Naive thymus-derived CD4-positive, alpha-beta T cell (primary cell): ENCODE measurements at regions not wholly inside any gene's neighbourhood (a gene's known extent, or its start where the extent isn't known, plus 50 kb on each side); places are given as distances from the start of the nearest gene placed in this dataset.

Source experiments
- ATAC-seq: fragments of 150-1000 bp; cut with Tn5 transposase; 2 replicates; pipeline ENCODE4 v1.10.0; 2021; ENCODE audit warnings: mild to moderate bottlenecking, moderate library complexity
- CTCF ChIA-PET: fragments of 350-600 bp; sonication (Branson Sonifier 250); formaldehyde crosslinking; loops from one replicate; lab custom pipeline; 2021; ENCODE audit warnings: antibody characterized with exemption; lab: Charles Lee
- POLR2A ChIA-PET: fragments of 350-600 bp; sonication (Branson Sonifier 250); formaldehyde crosslinking; loops from one replicate; lab custom pipeline; 2021; ENCODE audit warnings: antibody characterized with exemption, inconsistent platforms; lab: Charles Lee
- DNase-seq, 9 donors: peaks; one replicate each; pipeline versions ENCODE4 v3.0.0 to v3.0.0-alpha.2; 2020 to 2022; ENCODE audit warnings: mixed read lengths in 1 of 9
- H3K27ac ChIP-seq: one replicate; pipeline ENCODE4 v1.7.0; 2013; ENCODE audit warnings: mild to moderate bottlenecking, low read depth, low read length, moderate library complexity
- H3K27me3 ChIP-seq, 2 donors: one replicate each; pipeline ENCODE4 v1.7.0; 2013; ENCODE audit warnings: low read length in 2 of 2, mild to moderate bottlenecking in 2 of 2, moderate library complexity in 2 of 2; ENCODE audit not compliant: control insufficient read depth in 2 of 2, insufficient read depth in 2 of 2
- H3K36me3 ChIP-seq, 3 experiments: 1 replicate in 2 of 3; 2 replicates in 1 of 3; pipeline ENCODE4 v1.7.0; 2013; ENCODE audit warnings: low read length in 3 of 3, mild to moderate bottlenecking in 3 of 3, moderate library complexity in 1 of 3; ENCODE audit not compliant: insufficient read depth in 3 of 3, control insufficient read depth in 2 of 3
- H3K4me1 ChIP-seq, 2 donors: one replicate each; pipeline ENCODE4 v1.7.0; 2013; ENCODE audit warnings: low read length in 2 of 2, mild to moderate bottlenecking in 2 of 2, moderate library complexity in 1 of 2; ENCODE audit not compliant: control insufficient read depth in 2 of 2, insufficient read depth in 2 of 2
- H3K4me3 ChIP-seq: 2 replicates; pipeline ENCODE4 v1.7.0; 2013; ENCODE audit warnings: mild to moderate bottlenecking, low read length
- H3K9me3 ChIP-seq, 3 experiments: 1 replicate in 2 of 3; 2 replicates in 1 of 3; pipeline ENCODE4 v1.7.0; 2013; ENCODE audit warnings: low read length in 3 of 3; ENCODE audit not compliant: control insufficient read depth in 2 of 3
- H3K27ac Mint-ChIP-seq, 9 donors: one replicate each; pipeline ENCODE4 v1.8.0; 2020 to 2022; ENCODE audit warnings: mixed read lengths in 9 of 9, mild to moderate bottlenecking in 8 of 9, moderate library complexity in 5 of 9, inconsistent platforms in 2 of 9
- H3K27me3 Mint-ChIP-seq, 5 donors: one replicate each; pipeline ENCODE4 v1.8.0; 2021 to 2022; ENCODE audit warnings: mixed read lengths in 5 of 5, mild to moderate bottlenecking in 1 of 5
- H3K36me3 Mint-ChIP-seq, 5 donors: one replicate each; pipeline ENCODE4 v1.8.0; 2020 to 2022; ENCODE audit warnings: mixed read lengths in 5 of 5, mild to moderate bottlenecking in 3 of 5, inconsistent platforms in 1 of 5
- H3K4me1 Mint-ChIP-seq, 7 donors: one replicate each; pipeline ENCODE4 v1.8.0; 2020 to 2022; ENCODE audit warnings: mixed read lengths in 7 of 7, mild to moderate bottlenecking in 3 of 7, inconsistent platforms in 1 of 7
- H3K4me3 Mint-ChIP-seq, 10 donors: one replicate each; pipeline ENCODE4 v1.8.0; 2020 to 2022; ENCODE audit warnings: mild to moderate bottlenecking in 10 of 10, mixed read lengths in 10 of 10, moderate library complexity in 6 of 10, inconsistent platforms in 2 of 10
- H3K9me3 Mint-ChIP-seq, 11 donors: one replicate each; pipeline ENCODE4 v1.8.0; 2020 to 2022; ENCODE audit warnings: mixed read lengths in 11 of 11, mild to moderate bottlenecking in 4 of 11, inconsistent platforms in 1 of 11, moderate library complexity in 1 of 11
- intact Hi-C, 2 donors: fragments of 100-400 bp; cut with micrococcal nuclease; formaldehyde crosslinking; loops; one replicate each; pipeline ENCODE4 v1.15.1; 2023

DNA sequence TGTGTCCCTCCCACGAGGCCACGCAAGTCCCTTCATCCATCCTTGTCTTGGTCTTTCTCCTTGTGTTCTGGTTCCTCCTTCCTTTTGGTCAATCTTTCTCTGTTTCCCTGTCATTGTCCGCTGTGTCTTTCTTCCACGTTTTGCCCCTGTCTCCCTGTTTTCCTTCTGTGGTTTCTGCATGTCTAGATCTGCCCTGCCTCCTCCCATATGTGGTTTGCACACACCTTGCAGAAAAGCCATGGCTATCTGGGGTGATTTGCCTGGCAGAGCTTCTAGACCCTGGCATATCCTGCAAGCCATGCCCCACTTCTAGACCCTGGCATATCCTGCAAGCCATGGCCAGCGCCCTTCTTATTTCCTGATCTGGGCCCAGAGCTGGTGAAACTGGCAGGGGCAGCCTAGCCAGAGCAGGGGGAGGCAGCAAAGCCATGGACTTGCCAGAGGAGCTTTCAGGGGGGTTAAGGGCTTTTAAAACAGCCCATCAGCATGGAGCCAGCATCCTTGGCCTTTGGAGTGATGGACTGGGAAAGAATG is 131.6 kb upstream of the NECTIN1 start:
- H3K4me3 Mint-ChIP-seq: no peak overlapping the region
- no peaks in the 10 kb centered on the region for H3K4me1 ChIP-seq
- intact Hi-C loops: no loop called here
- H3K36me3 Mint-ChIP-seq: no peaks in the 10 kb centered on the region
- peaks cover 14 to 34% (median 27%) of the 10 kb centered on the region in 5 donors for H3K27me3 Mint-ChIP-seq
- no peak for ATAC-seq
- ChIA-PET POLR2A (no interaction called here), CTCF (no interaction called here)
- no peak overlapping the region for H3K27ac Mint-ChIP-seq
- no peaks in the 10 kb centered on the region for H3K27me3 ChIP-seq
- no peaks in the 10 kb centered on the region for H3K36me3 ChIP-seq
- no peaks in the 10 kb centered on the region for H3K9me3 ChIP-seq
- peaks cover 0 to 1% (median 0%) of the 10 kb centered on the region in 11 donors for H3K9me3 Mint-ChIP-seq
- H3K27ac ChIP-seq: no peak overlapping the region
- DNase-seq: no peak
- no peak overlapping the region for H3K4me3 ChIP-seq
- no peaks in the 10 kb centered on the region for H3K4me1 Mint-ChIP-seq

- POLR2A ChIA-PET: no interaction called here
- Histone ChIP-seq H3K27ac (no peak overlapping the region), H3K4me3 (no peak overlapping the region), H3K9me3 (no peaks in the 10 kb centered on the region), H3K27me3 (no peaks in the 10 kb centered on the region), H3K4me1 (no peaks in the 10 kb centered on the region), H3K36me3 (no peaks in the 10 kb centered on the region)
- DNase-seq: no peak
- Mint-ChIP-seq H3K36me3 (no peaks in the 10 kb centered on the region), H3K4me1 (no peaks in the 10 kb centered on the region), H3K4me3 (no peak overlapping the region), H3K27me3 (peaks cover 14 to 34% (median 27%) of the 10 kb centered on the region in 5 donors), H3K27ac (no peak overlapping the region), H3K9me3 (peaks cover 0 to 1% (median 0%) of the 10 kb centered on the region in 11 donors)
- CTCF ChIA-PET: no interaction called here
- ATAC-seq: no peak
- intact Hi-C loops: no loop called here
These were observed 130.7 kb upstream of the NECTIN1 start for GRCh38 chr11:119859684-119860083.

GRCh38 chr11:119858288-119858687 is 129.3 kb upstream of the NECTIN1 start:
- Histone ChIP-seq H3K27ac (no peak overlapping the region), H3K4me3 (no peak overlapping the region), H3K27me3 (no peaks in the 10 kb centered on the region), H3K4me1 (no peaks in the 10 kb centered on the region), H3K9me3 (no peaks in the 10 kb centered on the region), H3K36me3 (no peaks in the 10 kb centered on the region)
- H3K27ac Mint-ChIP-seq: no peak overlapping the region
- no peaks in the 10 kb centered on the region for H3K36me3 Mint-ChIP-seq
- DNase-seq (no peak), ATAC-seq (no peak)
- intact Hi-C loops: no loop called here
- ChIA-PET POLR2A (no interaction called here), CTCF (no interaction called here)
- no peak overlapping the region for H3K4me3 Mint-ChIP-seq
- H3K4me1 Mint-ChIP-seq: no peaks in the 10 kb centered on the region
- peaks cover 0 to 1% (median 0%) of the 10 kb centered on the region in 11 donors for H3K9me3 Mint-ChIP-seq
- H3K27me3 Mint-ChIP-seq: peaks cover 14 to 32% (median 31%) of the 10 kb centered on the region in 5 donors

DNA sequence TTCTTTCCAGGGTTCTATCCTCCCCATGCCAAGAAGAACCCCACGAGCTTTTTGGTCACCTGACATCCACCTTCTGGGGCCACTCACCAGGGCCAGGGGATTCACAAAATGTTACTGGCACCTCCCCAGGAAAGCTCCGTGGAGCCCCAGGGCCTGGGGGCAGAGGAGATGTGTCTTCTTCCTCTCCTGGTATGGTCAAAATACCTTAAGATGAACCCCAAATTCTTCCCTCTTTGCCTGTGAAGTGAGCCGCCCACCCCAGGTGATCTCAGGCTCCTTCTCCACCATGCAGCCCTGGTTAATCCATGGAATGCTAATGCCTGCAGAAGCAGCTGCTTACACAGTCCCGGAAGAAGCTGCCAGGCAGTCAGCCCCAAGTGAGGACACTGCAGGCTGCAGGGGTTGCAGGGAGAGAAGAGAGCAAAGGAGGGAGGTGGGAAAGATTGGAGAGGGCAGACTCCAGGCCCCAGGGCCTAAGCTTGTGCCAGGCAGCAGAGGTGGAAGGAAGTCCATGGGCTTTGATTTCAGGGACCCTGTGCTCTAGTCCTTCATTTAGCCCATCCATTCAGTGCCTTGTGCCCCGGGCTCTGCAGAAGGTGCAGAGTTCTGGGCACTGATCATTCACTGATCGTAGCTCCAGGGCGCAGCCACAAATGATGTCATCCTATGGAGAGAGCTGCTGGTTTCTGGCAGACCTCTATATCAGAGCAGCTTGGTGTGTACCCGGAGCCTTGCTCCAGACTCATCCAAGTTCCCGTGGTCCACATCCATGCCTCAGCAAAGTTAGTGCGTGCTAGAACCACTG is 127.9 kb upstream of the NECTIN1 start:
- no peaks in the 10 kb centered on the region for H3K4me1 Mint-ChIP-seq
- intact Hi-C loops: no loop called here
- no peak overlapping the region for H3K4me3 Mint-ChIP-seq
- no peaks in the 10 kb centered on the region for H3K9me3 ChIP-seq
- H3K9me3 Mint-ChIP-seq: peaks cover 0 to 1% (median 0%) of the 10 kb centered on the region in 11 donors
- H3K27ac ChIP-seq: no peak overlapping the region
- H3K4me3 ChIP-seq: no peak overlapping the region
- H3K27ac Mint-ChIP-seq: no peak overlapping the region
- no peaks in the 10 kb centered on the region for H3K27me3 ChIP-seq
- H3K36me3 ChIP-seq: no peaks in the 10 kb centered on the region
- POLR2A ChIA-PET: no interaction called here
- H3K27me3 Mint-ChIP-seq: peaks cover 14 to 32% (median 26%) of the 10 kb centered on the region in 5 donors
- ATAC-seq (no peak), DNase-seq (no peak)
- H3K4me1 ChIP-seq: no peaks in the 10 kb centered on the region
- no peaks in the 10 kb centered on the region for H3K36me3 Mint-ChIP-seq
- CTCF ChIA-PET: interaction anchor here (0.6 kb wide), 1 partner anchor 41 kb away, joined by 4 read pairs; no protein-coding TSS in a partner anchor

GRCh38 chr11:119855066-119855465 is 126.1 kb upstream of the NECTIN1 start:
- Mint-ChIP-seq H3K27ac (no peak overlapping the region), H3K36me3 (no peaks in the 10 kb centered on the region), H3K4me1 (no peaks in the 10 kb centered on the region), H3K4me3 (no peak overlapping the region), H3K27me3 (peaks cover 13 to 31% (median 18%) of the 10 kb centered on the region in 5 donors), H3K9me3 (no peaks in the 10 kb centered on the region)
- ChIA-PET POLR2A (no interaction called here), CTCF (no interaction called here)
- ATAC-seq (no peak), DNase-seq (no peak)
- Histone ChIP-seq H3K36me3 (no peaks in the 10 kb centered on the region), H3K4me1 (no peaks in the 10 kb centered on the region), H3K9me3 (no peaks in the 10 kb centered on the region), H3K27me3 (no peaks in the 10 kb centered on the region), H3K27ac (no peak overlapping the region), H3K4me3 (no peak overlapping the region)
- intact Hi-C loops: no loop called here

DNA sequence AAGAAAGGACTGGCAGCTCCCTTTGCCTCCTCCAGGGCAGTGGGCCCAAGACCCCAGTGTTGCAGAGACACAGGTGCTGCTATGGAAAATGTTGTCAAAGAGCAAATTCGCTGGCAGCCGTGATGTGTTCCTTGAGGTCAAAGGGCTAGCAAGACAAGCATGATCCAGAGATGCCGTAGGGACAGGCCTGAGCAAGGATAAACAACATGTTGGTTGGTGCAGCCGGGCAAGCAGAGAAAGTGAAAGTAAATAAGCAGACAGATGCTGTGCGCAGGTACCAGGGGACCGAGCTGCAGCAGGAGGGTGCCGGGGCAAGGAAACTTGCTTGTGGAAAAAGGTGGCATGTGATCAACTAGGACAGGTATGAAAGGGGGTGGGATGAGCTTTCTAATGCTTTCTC is 125.5 kb upstream of the NECTIN1 start:
- H3K36me3 ChIP-seq: no peaks in the 10 kb centered on the region
- H3K4me3 ChIP-seq: no peak overlapping the region
- no peaks in the 10 kb centered on the region for H3K4me1 Mint-ChIP-seq
- H3K27ac ChIP-seq: no peak overlapping the region
- no peak for DNase-seq
- no peaks in the 10 kb centered on the region for H3K4me1 ChIP-seq
- ChIA-PET POLR2A (no interaction called here), CTCF (no interaction called here)
- intact Hi-C loops: no loop called here
- H3K27me3 Mint-ChIP-seq: peaks cover 13 to 31% (median 18%) of the 10 kb centered on the region in 5 donors
- ATAC-seq: no peak
- H3K4me3 Mint-ChIP-seq: peak overlapping the region in 1 of 10 donors; percentile 6
- H3K27ac Mint-ChIP-seq: no peak overlapping the region
- H3K9me3 ChIP-seq: no peaks in the 10 kb centered on the region
- no peaks in the 10 kb centered on the region for H3K27me3 ChIP-seq
- no peaks in the 10 kb centered on the region for H3K36me3 Mint-ChIP-seq
- no peaks in the 10 kb centered on the region for H3K9me3 Mint-ChIP-seq
